IMR-90 (cell line): ENCODE measurements at regions not wholly inside any gene's neighbourhood (a gene's known extent, or its start where the extent isn't known, plus 50 kb on each side); places are given as distances from the start of the nearest gene placed in this dataset.

Experiments
- ATAC-seq: fragments of 200-7000 bp; cut with Tn5 transposase; 2 replicates; pipeline ENCODE4 v1.9.1; 2020; ENCODE audit warnings: low read depth, mild to moderate bottlenecking, moderate library complexity
- BruUV-seq: library from RNA; stranded (reverse); fragments of 400-500 nt; replicated peaks from 2 replicates; lab custom pipeline; 2021; lab: Mats Ljungman, UMichigan
- CTCF ChIA-PET: fragments of 300-600 bp; formaldehyde crosslinking; extraction: SDS; loops from one replicate; lab custom pipeline; 2021; ENCODE audit warnings: antibody characterized with exemption; lab: Yijun Ruan, JAX
- POLR2A ChIA-PET: fragments of 300-600 bp; sonication (Branson Sonifier 250); formaldehyde crosslinking; loops from one replicate; lab custom pipeline; 2022; ENCODE audit warnings: antibody characterized with exemption; ENCODE audit not compliant: unreplicated experiment; lab: Charles Lee
- DNase-seq: peaks from one replicate; pipeline ENCODE4 v3.0.0; 2013
- H2AFZ ChIP-seq: replicated peaks from 2 replicates; pipeline ENCODE3; 2013; ENCODE audit warnings: low read length, mild to moderate bottlenecking; ENCODE audit not compliant: poor library complexity
- H2AK5ac ChIP-seq: 2 replicates; pipeline ENCODE4 v1.6.1; 2013; ENCODE audit warnings: low read depth, low read length, inconsistent platforms
- H2AK9ac ChIP-seq: replicated peaks from 2 replicates; pipeline ENCODE3; 2013; ENCODE audit warnings: mild to moderate bottlenecking, low read depth, low read length, moderate library complexity; ENCODE audit not compliant: poor library complexity
- H2BK120ac ChIP-seq: 2 replicates; pipeline ENCODE4 v1.6.1; 2013; ENCODE audit warnings: low read depth, low read length, inconsistent platforms
- H2BK15ac ChIP-seq: 3 replicates; pipeline ENCODE4 v1.6.1; 2013; ENCODE audit warnings: low read depth, low read length, inconsistent platforms
- H2BK20ac ChIP-seq: 2 replicates; pipeline ENCODE4 v1.6.1; 2013; ENCODE audit warnings: low read depth, mild to moderate bottlenecking, inconsistent platforms, low read length, moderate library complexity
- H2BK5ac ChIP-seq: 2 replicates; pipeline ENCODE4 v1.6.1; 2013; ENCODE audit warnings: mild to moderate bottlenecking, low read depth, low read length, inconsistent platforms; ENCODE audit not compliant: poor library complexity, severe bottlenecking
- H3K14ac ChIP-seq: replicated peaks from 2 replicates; pipeline ENCODE4 v1.6.1; 2013; ENCODE audit warnings: low read depth, low read length, inconsistent platforms
- H3K18ac ChIP-seq: 2 replicates; pipeline ENCODE4 v1.6.1; 2013; ENCODE audit warnings: low read depth, low read length, control low read depth
- H3K23ac ChIP-seq: 2 replicates; pipeline ENCODE4 v1.6.1; 2013; ENCODE audit warnings: low read depth, low read length, inconsistent platforms
- H3K27ac ChIP-seq: 2 replicates; pipeline ENCODE4 v1.5.1; 2013; ENCODE audit warnings: mild to moderate bottlenecking, control low read depth, low read length; ENCODE audit not compliant: insufficient read depth
- H3K27me3 ChIP-seq: 2 replicates; pipeline ENCODE4 v1.6.1; 2013; ENCODE audit warnings: low read length; ENCODE audit not compliant: control insufficient read depth, insufficient read depth
- H3K36me3 ChIP-seq: 2 replicates; pipeline ENCODE4 v1.6.1; 2013; ENCODE audit warnings: low read length, mixed read lengths; ENCODE audit not compliant: control insufficient read depth, insufficient read depth
- H3K4ac ChIP-seq: 2 replicates; pipeline ENCODE4 v1.6.1; 2013; ENCODE audit warnings: low read depth, low read length, inconsistent platforms
- H3K4me1 ChIP-seq: 2 replicates; pipeline ENCODE4 v1.6.1; 2013; ENCODE audit warnings: low read length, mixed read lengths; ENCODE audit not compliant: control insufficient read depth, insufficient read depth
- H3K4me2 ChIP-seq: 2 replicates; pipeline ENCODE4 v1.6.1; 2013; ENCODE audit warnings: low read depth, mild to moderate bottlenecking, control low read depth, low read length, moderate library complexity
- H3K4me3 ChIP-seq: 2 replicates; pipeline ENCODE4 v1.5.1; 2013; ENCODE audit warnings: low read depth, mild to moderate bottlenecking, control low read depth, low read length, moderate library complexity; ENCODE audit not compliant: insufficient read depth
- H3K56ac ChIP-seq: 2 replicates; pipeline ENCODE4 v1.6.1; 2013; ENCODE audit warnings: low read length, inconsistent platforms; ENCODE audit not compliant: insufficient read depth; ENCODE audit errors: extremely low read depth
- H3K79me1 ChIP-seq, 2 experiments: 2 replicates each; pipeline ENCODE4 v1.6.1; 2013; ENCODE audit warnings: low read length in 2 of 2, inconsistent platforms in 1 of 2, low read depth in 1 of 2
- H3K9ac ChIP-seq: 2 replicates; pipeline ENCODE4 v1.6.1; 2013; ENCODE audit warnings: low read depth, low read length, control low read depth
- H3K9me1 ChIP-seq: 2 replicates; pipeline ENCODE4 v1.6.1; 2013; ENCODE audit warnings: low read length, inconsistent platforms; ENCODE audit not compliant: insufficient read depth
- H3K9me3 ChIP-seq: 2 replicates; pipeline ENCODE4 v1.6.1; 2013; ENCODE audit warnings: low read length; ENCODE audit not compliant: control insufficient read depth, insufficient read depth
- H4K20me1 ChIP-seq: 2 replicates; pipeline ENCODE4 v1.6.1; 2013; ENCODE audit warnings: low read length, inconsistent platforms; ENCODE audit not compliant: insufficient read depth
- H4K5ac ChIP-seq: 2 replicates; pipeline ENCODE4 v1.6.1; 2013; ENCODE audit warnings: mild to moderate bottlenecking, low read depth, low read length, control low read depth
- H4K8ac ChIP-seq, 2 experiments: 2 replicates each; pipeline ENCODE4 v1.6.1; 2013; ENCODE audit warnings: low read depth in 2 of 2, low read length in 2 of 2, control low read depth in 1 of 2, inconsistent platforms in 1 of 2
- H4K91ac ChIP-seq: 2 replicates; pipeline ENCODE4 v1.6.1; 2013; ENCODE audit warnings: low read depth, low read length, inconsistent platforms; ENCODE audit not compliant: insufficient read depth
- BHLHE40 ChIP-seq: fragments of 150-350 bp; IDR thresholded peaks from 2 replicates; pipeline ENCODE4 v1.6.1; 2016; ENCODE audit warnings: mild to moderate bottlenecking, low read depth, low read length
- CEBPB ChIP-seq: IDR thresholded peaks from 2 replicates; pipeline ENCODE4 v1.6.1; 2012; ENCODE audit warnings: low read depth, low read length, improper control_type of control experiment
- CHD1 ChIP-seq: IDR thresholded peaks from 2 replicates; pipeline ENCODE4 v1.6.1; 2012; ENCODE audit warnings: low read depth, low read length, improper control_type of control experiment
- MAFK ChIP-seq: IDR thresholded peaks from 2 replicates; pipeline ENCODE4 v1.6.1; 2012; ENCODE audit warnings: low read depth, low read length, improper control_type of control experiment
- MAZ ChIP-seq: IDR thresholded peaks from 2 replicates; pipeline ENCODE4 v1.6.1; 2012; ENCODE audit warnings: low read depth, mild to moderate bottlenecking, low read length, improper control_type of control experiment, moderate library complexity, borderline replicate concordance
- MXI1 ChIP-seq: IDR thresholded peaks from 2 replicates; pipeline ENCODE4 v1.6.1; 2012; ENCODE audit warnings: low read depth, mild to moderate bottlenecking, low read length, moderate library complexity, borderline replicate concordance
- RAD21 ChIP-seq: IDR thresholded peaks from 2 replicates; pipeline ENCODE4 v1.6.1; 2012; ENCODE audit warnings: low read length, improper control_type of control experiment
- RCOR1 ChIP-seq: IDR thresholded peaks from 2 replicates; pipeline ENCODE4 v1.6.1; 2012; ENCODE audit warnings: mild to moderate bottlenecking, low read length, improper control_type of control experiment; ENCODE audit not compliant: insufficient replicate concordance
- RFX5 ChIP-seq: IDR thresholded peaks from 2 replicates; pipeline ENCODE4 v1.8.0; 2012; ENCODE audit warnings: low read depth, mild to moderate bottlenecking, low read length, moderate library complexity
- SMC3 ChIP-seq: fragments of 150-350 bp; IDR thresholded peaks from 2 replicates; pipeline ENCODE4 v1.6.1; 2016; ENCODE audit warnings: low read depth, mild to moderate bottlenecking, antibody characterized with exemption, low read length, moderate library complexity
- dilution Hi-C: fragments of 300-500 bp; cut with HindIII; formaldehyde crosslinking; loops from one replicate; pipeline ENCODE4 v1.14.3; 2018; ENCODE audit warnings: low sequenced_read_pairs; ENCODE audit not compliant: unreplicated experiment
- in situ Hi-C: fragments of 300-500 bp; cut with MboI; formaldehyde crosslinking; loops from 3 replicates; pipeline ENCODE4 v1.14.3; 2019; ENCODE audit warnings: low sequenced_read_pairs, inconsistent platforms, mixed read lengths
- intact Hi-C: fragments of 100-400 bp; cut with micrococcal nuclease; formaldehyde crosslinking; loops from 2 replicates; pipeline ENCODE4 v1.10.0; 2022
- TF ChIP-seq, protein P1 (sequence below): conservative IDR thresholded peaks from 2 replicates; pipeline ENCODE4 v1.5.1; 2012; ENCODE audit warnings: mild to moderate bottlenecking, low read depth, low read length, improper control_type of control experiment
- TF ChIP-seq, protein P2 (sequence below): fragments of 150-350 bp; IDR thresholded peaks from 2 replicates; pipeline ENCODE4 v1.6.1; 2016; ENCODE audit warnings: low read depth, mild to moderate bottlenecking, low read length, moderate library complexity, borderline replicate concordance
- TF ChIP-seq, protein P3 (sequence below): fragments of 150-350 bp; IDR thresholded peaks from 2 replicates; pipeline ENCODE4 v1.6.1; 2017; ENCODE audit warnings: mild to moderate bottlenecking, antibody characterized with exemption, low read length, low read depth

DNA sequence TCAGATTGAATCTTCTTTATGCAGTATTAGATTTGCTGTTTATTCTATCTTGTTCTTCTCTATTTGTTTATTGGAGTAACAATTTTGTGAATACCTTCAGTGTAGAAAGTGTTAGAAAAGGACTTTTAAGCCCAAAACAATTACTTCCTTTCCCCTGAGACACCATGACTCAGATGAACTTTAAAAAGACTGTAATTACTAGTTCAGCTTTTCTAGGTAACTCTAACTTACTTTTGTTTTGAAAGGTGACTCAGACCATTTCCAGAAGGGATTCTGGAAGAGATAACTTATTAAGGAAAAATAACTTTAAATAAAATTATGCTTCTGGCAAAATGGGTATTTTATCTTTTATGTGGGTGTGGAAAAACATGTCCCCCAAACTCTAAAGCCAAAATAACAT lies 561.5 kb upstream of the PCDH10 start:
- Histone ChIP-seq H3K9ac (no peak overlapping the region), H3K4me3 (no peak overlapping the region), H3K4me2 (no peak overlapping the region), H4K20me1 (no peaks in the 10 kb centered on the region), H3K36me3 (no peaks in the 10 kb centered on the region), H3K9me1 (no peaks in the 10 kb centered on the region), H4K5ac (no peak overlapping the region), H3K79me1 (no peaks in the 10 kb centered on the region), H2BK5ac (no peak overlapping the region), H3K23ac (no peak overlapping the region), H3K27ac (no peak overlapping the region), H3K14ac (no peak overlapping the region), H4K91ac (no peak overlapping the region), H2AFZ (no peak overlapping the region), H2AK9ac (no peak overlapping the region), H3K27me3 (no peaks in the 10 kb centered on the region), H3K56ac (no peak overlapping the region), H2BK20ac (no peak overlapping the region), H2AK5ac (no peak overlapping the region), H3K9me3 (peaks cover 7% of the 10 kb centered on the region), H3K4me1 (no peaks in the 10 kb centered on the region), H4K8ac (no peak overlapping the region), H3K18ac (no peak overlapping the region), H2BK120ac (no peak overlapping the region), H2BK15ac (no peak overlapping the region), H3K4ac (no peak overlapping the region)
- TF ChIP-seq CHD1, result no peak
- TF ChIP-seq RFX5, result no peak
- TF ChIP-seq CEBPB, result no peak
- no peak for TF ChIP-seq MAZ
- no peak for TF ChIP-seq RCOR1
- no peak for TF ChIP-seq MXI1
- TF ChIP-seq, protein P1, sequence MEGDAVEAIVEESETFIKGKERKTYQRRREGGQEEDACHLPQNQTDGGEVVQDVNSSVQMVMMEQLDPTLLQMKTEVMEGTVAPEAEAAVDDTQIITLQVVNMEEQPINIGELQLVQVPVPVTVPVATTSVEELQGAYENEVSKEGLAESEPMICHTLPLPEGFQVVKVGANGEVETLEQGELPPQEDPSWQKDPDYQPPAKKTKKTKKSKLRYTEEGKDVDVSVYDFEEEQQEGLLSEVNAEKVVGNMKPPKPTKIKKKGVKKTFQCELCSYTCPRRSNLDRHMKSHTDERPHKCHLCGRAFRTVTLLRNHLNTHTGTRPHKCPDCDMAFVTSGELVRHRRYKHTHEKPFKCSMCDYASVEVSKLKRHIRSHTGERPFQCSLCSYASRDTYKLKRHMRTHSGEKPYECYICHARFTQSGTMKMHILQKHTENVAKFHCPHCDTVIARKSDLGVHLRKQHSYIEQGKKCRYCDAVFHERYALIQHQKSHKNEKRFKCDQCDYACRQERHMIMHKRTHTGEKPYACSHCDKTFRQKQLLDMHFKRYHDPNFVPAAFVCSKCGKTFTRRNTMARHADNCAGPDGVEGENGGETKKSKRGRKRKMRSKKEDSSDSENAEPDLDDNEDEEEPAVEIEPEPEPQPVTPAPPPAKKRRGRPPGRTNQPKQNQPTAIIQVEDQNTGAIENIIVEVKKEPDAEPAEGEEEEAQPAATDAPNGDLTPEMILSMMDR, result no peak
- no peak for TF ChIP-seq BHLHE40
- TF ChIP-seq MAFK, result no peak
- TF ChIP-seq, protein P2, sequence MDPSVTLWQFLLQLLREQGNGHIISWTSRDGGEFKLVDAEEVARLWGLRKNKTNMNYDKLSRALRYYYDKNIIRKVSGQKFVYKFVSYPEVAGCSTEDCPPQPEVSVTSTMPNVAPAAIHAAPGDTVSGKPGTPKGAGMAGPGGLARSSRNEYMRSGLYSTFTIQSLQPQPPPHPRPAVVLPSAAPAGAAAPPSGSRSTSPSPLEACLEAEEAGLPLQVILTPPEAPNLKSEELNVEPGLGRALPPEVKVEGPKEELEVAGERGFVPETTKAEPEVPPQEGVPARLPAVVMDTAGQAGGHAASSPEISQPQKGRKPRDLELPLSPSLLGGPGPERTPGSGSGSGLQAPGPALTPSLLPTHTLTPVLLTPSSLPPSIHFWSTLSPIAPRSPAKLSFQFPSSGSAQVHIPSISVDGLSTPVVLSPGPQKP, result no peak
- TF ChIP-seq SMC3, result no peak
- TF ChIP-seq, protein P3, sequence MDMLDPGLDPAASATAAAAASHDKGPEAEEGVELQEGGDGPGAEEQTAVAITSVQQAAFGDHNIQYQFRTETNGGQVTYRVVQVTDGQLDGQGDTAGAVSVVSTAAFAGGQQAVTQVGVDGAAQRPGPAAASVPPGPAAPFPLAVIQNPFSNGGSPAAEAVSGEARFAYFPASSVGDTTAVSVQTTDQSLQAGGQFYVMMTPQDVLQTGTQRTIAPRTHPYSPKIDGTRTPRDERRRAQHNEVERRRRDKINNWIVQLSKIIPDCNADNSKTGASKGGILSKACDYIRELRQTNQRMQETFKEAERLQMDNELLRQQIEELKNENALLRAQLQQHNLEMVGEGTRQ, result no peak
- no peak for TF ChIP-seq RAD21
- DNase-seq (no peak), ATAC-seq (no peak)
- POLR2A ChIA-PET, result no interaction called here
- in situ Hi-C loops, result no loop called here
- CTCF ChIA-PET, result no interaction called here
- no TSS peak for BruUV-seq
- intact Hi-C loops, result no loop called here
- dilution Hi-C loops, result no loop called here
